Transverse colon (tissue), 4 donors: ENCODE measurements at regions not wholly inside any gene's neighbourhood (a gene's known extent, or its start where the extent isn't known, plus 50 kb on each side); places are given as distances from the start of the nearest gene placed in this dataset.

Experiments
- DNase-seq: peaks from one replicate; pipeline ENCODE4 v3.0.0-alpha.2; 2019
- H3K27ac ChIP-seq, 4 donors: fragments of 200-600 bp; sonication (generic); 2 replicates each; pipeline ENCODE4 v1.5.1; 2016 to 2018; ENCODE audit warnings: inconsistent platforms in 4 of 4
- H3K27me3 ChIP-seq: fragments of 200-600 bp; sonication (generic); 2 replicates; pipeline ENCODE4 v1.5.1; 2017; ENCODE audit warnings: inconsistent platforms
- H3K36me3 ChIP-seq, 4 donors: fragments of 200-600 bp; sonication (generic); 2 replicates each; pipeline ENCODE4 v1.5.1; 2017 to 2019; ENCODE audit warnings: inconsistent platforms in 4 of 4
- H3K4me1 ChIP-seq, 4 donors: fragments of 200-600 bp; sonication (generic); 2 replicates each; pipeline ENCODE4 v1.5.1; 2017 to 2020; ENCODE audit warnings: inconsistent platforms in 4 of 4
- H3K4me3 ChIP-seq, 4 donors: fragments of 200-600 bp; sonication (generic); 1 replicate in 1 of 4; 2 replicates in 3 of 4; pipeline versions ENCODE4 v1.5.1 to v1.6.1; 2017 to 2019; ENCODE audit warnings: inconsistent platforms in 4 of 4
- H3K9me3 ChIP-seq, 2 donors: fragments of 200-600 bp; sonication (generic); 2 replicates each; pipeline ENCODE4 v1.5.1; 2017 to 2019; ENCODE audit warnings: inconsistent platforms in 2 of 2
- EP300 ChIP-seq: sonication (generic); formaldehyde crosslinking; IDR thresholded peaks from one replicate; pipeline ENCODE4 v1.6.1; 2017; ENCODE audit warnings: antibody characterized with exemption, low read depth
- POLR2A ChIP-seq: fragments of 450-650 bp; IDR thresholded peaks from one replicate; pipeline ENCODE4 v1.6.1; 2016; ENCODE audit warnings: antibody characterized with exemption, mild to moderate bottlenecking, moderate library complexity
- POLR2AphosphoS5 ChIP-seq, 3 donors: sonication (generic); formaldehyde crosslinking; IDR thresholded peaks; one replicate each; pipeline ENCODE4 v1.6.1; 2016; ENCODE audit warnings: antibody characterized with exemption in 3 of 3
- WGBS, 2 donors: methylation state at CpG; one replicate each; pipeline ENCODE4 v1.1.5; 2018; ENCODE audit warnings: low coverage in 1 of 2; 5-methylcytosine and 5-hydroxymethylcytosine counted together
- in situ Hi-C, 4 donors: fragments of 200-750 bp; cut with MboI; loops; one replicate each; pipeline versions ENCODE4 v1.15.0 to v1.15.1; 2017; ENCODE audit warnings: low sequenced_read_pairs in 3 of 4, low pct_ligation_motif_present in 1 of 4, low pct_unique_long_range_greater_than_20kb in 1 of 4
- intact Hi-C: fragments of 100-400 bp; cut with DNase I; formaldehyde crosslinking; loops from one replicate; pipeline ENCODE4 v1.15.1; 2023; ENCODE audit warnings: low total_unique reads
- TF ChIP-seq, protein P1 (sequence below), 5 experiments: fragments of 200-600 bp in 3 of 5; fragments of 450-650 bp in 2 of 5; sonication (generic) in 3 of 5; IDR thresholded peaks; 1 replicate in 2 of 5; 2 replicates in 3 of 5; pipeline ENCODE4 v1.5.1; 2016 to 2017; ENCODE audit warnings: antibody characterized with exemption in 5 of 5, inconsistent platforms in 3 of 5, mild to moderate bottlenecking in 2 of 5, moderate library complexity in 1 of 5

DNA sequence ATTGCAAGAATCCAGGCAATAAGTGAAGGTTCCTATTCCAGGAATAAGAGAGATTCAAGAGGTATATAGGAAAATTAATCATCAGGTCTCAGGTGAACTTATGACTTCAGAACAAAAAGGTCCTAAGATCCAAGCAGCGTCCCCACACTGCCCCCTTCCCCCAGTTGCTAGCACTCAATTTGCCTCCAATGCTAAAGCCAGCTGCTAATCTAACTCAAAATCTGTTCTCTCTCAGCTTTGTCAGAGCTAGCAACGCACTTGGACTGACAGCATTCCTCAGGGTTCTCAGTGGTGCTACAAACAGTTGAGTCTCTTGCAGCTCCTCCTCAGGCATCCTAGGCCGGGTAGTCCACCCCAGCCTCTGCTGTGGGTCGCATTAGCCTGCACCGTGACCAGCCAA lies 148.3 kb downstream of the RFX6 start:
- intact Hi-C loops, result no loop called here
- Histone ChIP-seq H3K4me3 (no peak overlapping the region), H3K36me3 (no peaks in the 10 kb centered on the region), H3K27ac (no peak overlapping the region), H3K9me3 (no peaks in the 10 kb centered on the region), H3K4me1 (no peaks in the 10 kb centered on the region), H3K27me3 (no peaks in the 10 kb centered on the region)
- no peak for DNase-seq
- in situ Hi-C loops, result no loop called here
- 72% methylated on average over 5 of the region's 5 CpGs; no CpG with 5 or more reads in 1 of the 2 donors for WGBS, 2 donors
- TF ChIP-seq POLR2A (no peak), EP300 (no peak), POLR2AphosphoS5 (IDR thresholded peaks at IDR 0.05) (no peak)
- TF ChIP-seq, protein P1, sequence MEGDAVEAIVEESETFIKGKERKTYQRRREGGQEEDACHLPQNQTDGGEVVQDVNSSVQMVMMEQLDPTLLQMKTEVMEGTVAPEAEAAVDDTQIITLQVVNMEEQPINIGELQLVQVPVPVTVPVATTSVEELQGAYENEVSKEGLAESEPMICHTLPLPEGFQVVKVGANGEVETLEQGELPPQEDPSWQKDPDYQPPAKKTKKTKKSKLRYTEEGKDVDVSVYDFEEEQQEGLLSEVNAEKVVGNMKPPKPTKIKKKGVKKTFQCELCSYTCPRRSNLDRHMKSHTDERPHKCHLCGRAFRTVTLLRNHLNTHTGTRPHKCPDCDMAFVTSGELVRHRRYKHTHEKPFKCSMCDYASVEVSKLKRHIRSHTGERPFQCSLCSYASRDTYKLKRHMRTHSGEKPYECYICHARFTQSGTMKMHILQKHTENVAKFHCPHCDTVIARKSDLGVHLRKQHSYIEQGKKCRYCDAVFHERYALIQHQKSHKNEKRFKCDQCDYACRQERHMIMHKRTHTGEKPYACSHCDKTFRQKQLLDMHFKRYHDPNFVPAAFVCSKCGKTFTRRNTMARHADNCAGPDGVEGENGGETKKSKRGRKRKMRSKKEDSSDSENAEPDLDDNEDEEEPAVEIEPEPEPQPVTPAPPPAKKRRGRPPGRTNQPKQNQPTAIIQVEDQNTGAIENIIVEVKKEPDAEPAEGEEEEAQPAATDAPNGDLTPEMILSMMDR (IDR thresholded peaks at IDR 0.05), result no peak

DNA sequence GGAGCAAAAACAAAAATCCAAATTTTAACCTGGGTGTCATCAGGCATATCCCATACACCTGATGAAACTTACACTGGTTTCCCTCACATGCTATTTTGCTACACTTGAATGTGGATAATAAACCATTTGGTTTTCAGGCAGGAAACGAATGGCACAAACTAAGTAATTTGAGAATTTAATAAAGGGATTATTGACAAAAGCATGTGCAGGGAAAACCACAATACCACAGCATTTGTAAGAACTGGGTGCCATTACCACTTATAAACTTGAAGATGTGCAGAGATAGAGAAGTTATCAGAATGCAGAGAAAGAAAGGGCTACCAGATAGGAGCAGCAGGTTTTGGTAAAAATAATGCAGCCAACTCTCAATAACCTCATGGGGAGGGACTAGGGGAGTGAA lies 151.2 kb downstream of the RFX6 start:
- TF ChIP-seq EP300, result no peak
- no peak for TF ChIP-seq POLR2AphosphoS5 (IDR thresholded peaks at IDR 0.05)
- TF ChIP-seq, protein P1 (IDR thresholded peaks at IDR 0.05), result no peak
- no peak for TF ChIP-seq POLR2A
- 58 to 74% methylated on average over 1 of the region's 1 CpG for WGBS, 2 donors

DNA sequence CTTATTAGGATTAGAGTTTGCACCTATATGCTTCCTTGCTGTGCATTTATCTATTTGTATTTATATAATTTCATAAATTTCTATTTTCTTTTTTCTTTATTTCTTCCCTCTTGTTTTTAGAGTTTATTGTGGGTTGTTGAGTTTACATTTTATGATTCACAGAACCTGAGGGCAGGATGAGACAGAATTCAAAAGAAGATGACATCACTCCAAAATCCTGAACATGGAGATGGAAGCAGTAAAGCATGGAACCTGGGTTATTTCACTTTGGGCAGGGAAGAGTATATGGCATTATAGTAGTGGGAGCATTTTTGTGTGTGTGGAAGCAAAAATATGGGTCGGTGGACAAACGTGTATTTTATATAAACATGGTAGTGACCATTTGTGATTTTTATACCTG lies 157.5 kb downstream of the RFX6 start:
- no peak for DNase-seq
- H3K36me3 ChIP-seq, result no peaks in the 10 kb centered on the region
- in situ Hi-C loops (no loop called here), intact Hi-C loops (no loop called here)
- TF ChIP-seq POLR2AphosphoS5 (IDR thresholded peaks at IDR 0.05) (no peak), EP300 (no peak)
- WGBS, 2 donors, result 63 to 80% methylated on average over 1 to 2 of the region's 2 CpGs
- no peak overlapping the region for H3K4me3 ChIP-seq
- no peaks in the 10 kb centered on the region for H3K9me3 ChIP-seq
- no peak overlapping the region for H3K27ac ChIP-seq
- H3K27me3 ChIP-seq, result no peaks in the 10 kb centered on the region
- no peaks in the 10 kb centered on the region for H3K4me1 ChIP-seq

More for the DNA sequence above, 151.2 kb downstream of the RFX6 start:
- Histone ChIP-seq H3K27me3 (no peaks in the 10 kb centered on the region), H3K4me3 (no peak overlapping the region), H3K36me3 (no peaks in the 10 kb centered on the region), H3K9me3 (no peaks in the 10 kb centered on the region), H3K27ac (no peak overlapping the region), H3K4me1 (no peaks in the 10 kb centered on the region)
- in situ Hi-C loops (no loop called here), intact Hi-C loops (no loop called here)
- DNase-seq, result no peak

DNA sequence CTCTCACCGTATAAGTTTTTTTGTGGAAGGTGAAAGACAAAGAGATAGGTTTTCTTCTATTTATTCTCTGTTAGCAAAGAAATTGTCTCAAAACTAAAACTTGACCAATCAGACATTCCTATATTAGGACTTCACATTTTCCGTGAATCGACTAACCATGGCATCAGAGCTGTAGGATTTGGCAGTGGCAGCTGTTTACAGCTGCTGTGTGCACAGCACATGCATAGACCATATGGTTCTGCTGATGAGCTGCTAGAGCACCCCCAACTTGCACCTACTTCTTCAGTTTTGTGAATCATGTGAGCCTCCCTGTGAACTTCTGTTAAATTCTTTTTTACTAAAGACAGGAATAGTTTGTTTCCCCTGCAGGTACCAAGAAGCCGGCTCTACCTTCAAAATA lies 157.9 kb downstream of the RFX6 start:
- in situ Hi-C loops, result no loop called here
- Histone ChIP-seq H3K9me3 (no peaks in the 10 kb centered on the region), H3K4me1 (no peaks in the 10 kb centered on the region), H3K27me3 (no peaks in the 10 kb centered on the region), H3K27ac (no peak overlapping the region), H3K36me3 (no peaks in the 10 kb centered on the region), H3K4me3 (no peak overlapping the region)
- no peak for DNase-seq
- intact Hi-C loops, result no loop called here
- WGBS, 2 donors, result 72 to 82% methylated on average over 4 of the region's 4 CpGs
- TF ChIP-seq EP300, result no peak
- no peak for TF ChIP-seq POLR2A
- no peak for TF ChIP-seq POLR2AphosphoS5 (IDR thresholded peaks at IDR 0.05)
- TF ChIP-seq, protein P1 (IDR thresholded peaks at IDR 0.05), result no peak

DNA sequence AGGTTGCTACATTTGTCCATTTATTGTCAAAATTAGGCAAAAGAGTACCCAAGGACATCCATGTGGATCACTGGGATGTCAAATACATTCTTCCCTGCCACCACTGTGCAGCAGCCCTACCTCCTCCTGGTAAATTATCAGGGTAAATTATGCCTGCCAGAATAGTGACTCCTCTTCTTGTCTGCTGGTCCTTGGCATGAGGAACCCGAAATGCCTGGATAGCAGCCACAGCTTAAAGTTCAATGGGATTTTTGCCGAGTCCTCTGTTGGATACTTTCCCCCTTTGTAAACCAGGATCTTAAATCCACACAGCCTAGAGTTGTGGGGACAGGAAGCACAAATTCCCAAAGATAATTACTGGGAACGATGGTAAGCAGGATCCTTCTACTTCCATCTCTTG lies 173.3 kb downstream of the RFX6 start:
- no peaks in the 10 kb centered on the region for H3K9me3 ChIP-seq
- H3K4me1 ChIP-seq, result no peaks in the 10 kb centered on the region
- WGBS, 2 donors, result 86% methylated on average over 3 of the region's 3 CpGs; no CpG with 5 or more reads in 1 of the 2 donors
- no peaks in the 10 kb centered on the region for H3K27me3 ChIP-seq
- H3K36me3 ChIP-seq, result no peaks in the 10 kb centered on the region
- H3K4me3 ChIP-seq, result no peak overlapping the region
- DNase-seq, result no peak
- H3K27ac ChIP-seq, result no peak overlapping the region
- in situ Hi-C loops (no loop called here), intact Hi-C loops (no loop called here)
- TF ChIP-seq EP300 (no peak), POLR2AphosphoS5 (IDR thresholded peaks at IDR 0.05) (no peak), POLR2A (no peak)
- TF ChIP-seq, protein P1 (IDR thresholded peaks at IDR 0.05), result no peak
